ENCODE measurements at regions not wholly inside any gene's neighbourhood (a gene's known extent, or its start where the extent isn't known, plus 50 kb on each side); places are given as distances from the start of the nearest gene placed in this dataset.

- ATAC-seq, result no peak
- intact Hi-C loops (cut with DNase I), result no loop called here
These were observed 328.0 kb upstream of the XYLT1 start for GRCh38 chr16:17798716-17799115.

GRCh38 chr16:17793354-17793753 is 322.6 kb upstream of the XYLT1 start:
- no peak for ATAC-seq
- no peak for DNase-seq (ENCODE audit: missing footprints)
- intact Hi-C loops (cut with DNase I), result no loop called here

More at GRCh38 chr16:17798716-17799115, 328.0 kb upstream of the XYLT1 start:
- DNase-seq (ENCODE audit: missing footprints), result no peak

DNA sequence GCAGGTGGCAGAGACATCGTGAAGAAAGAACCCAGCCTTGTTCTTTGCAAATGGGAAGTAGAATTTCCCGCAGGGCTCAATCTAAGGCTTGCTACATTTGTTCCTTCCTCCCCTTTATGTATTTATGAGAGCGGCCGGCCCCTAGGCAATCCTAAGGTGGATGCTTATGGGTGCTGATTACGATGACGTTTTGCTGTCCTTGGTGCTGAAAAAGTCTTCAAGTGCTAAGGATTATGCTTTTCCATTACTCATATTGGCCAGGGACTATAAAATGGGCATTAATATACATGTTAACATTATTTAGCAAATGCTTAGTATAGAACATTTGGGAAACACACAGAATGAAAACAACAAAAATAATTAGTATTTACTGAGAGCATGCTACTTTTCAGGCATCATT is 313.3 kb upstream of the XYLT1 start:
- intact Hi-C loops (cut with DNase I), result no loop called here
- DNase-seq (ENCODE audit: missing footprints) (no peak), ATAC-seq (no peak)

- no peak for ATAC-seq
- no peak for DNase-seq (ENCODE audit: missing footprints)
- intact Hi-C loops (cut with DNase I), result no loop called here
These were observed 309.4 kb upstream of the XYLT1 start for GRCh38 chr16:17780181-17780580.

- no peak for ATAC-seq
- DNase-seq (ENCODE audit: missing footprints), result no peak
- intact Hi-C loops (cut with DNase I), result no loop called here
These were observed 306.7 kb upstream of the XYLT1 start for GRCh38 chr16:17777408-17777863.

- DNase-seq (ENCODE audit: missing footprints) (no peak), ATAC-seq (no peak)
- intact Hi-C loops (cut with DNase I), result no loop called here
These were observed 306.1 kb upstream of the XYLT1 start for GRCh38 chr16:17776888-17777287.

- intact Hi-C loops (cut with DNase I), result no loop called here
- DNase-seq (ENCODE audit: missing footprints), result no peak
- ATAC-seq, result no peak
These were observed 305.7 kb upstream of the XYLT1 start for GRCh38 chr16:17776465-17776864.

- intact Hi-C loops (cut with DNase I), result no loop called here
- no peak for DNase-seq (ENCODE audit: missing footprints)
- ATAC-seq, result no peak
These were observed 304.3 kb upstream of the XYLT1 start for GRCh38 chr16:17775061-17775460.

- DNase-seq (ENCODE audit: missing footprints), result no peak
- intact Hi-C loops (cut with DNase I), result no loop called here
- ATAC-seq, result no peak
These were observed 302.9 kb upstream of the XYLT1 start for GRCh38 chr16:17773698-17774101.

- DNase-seq (ENCODE audit: missing footprints) (no peak), ATAC-seq (no peak)
- intact Hi-C loops (cut with DNase I), result no loop called here
These were observed 299.3 kb upstream of the XYLT1 start for GRCh38 chr16:17770104-17770503.

GRCh38 chr16:17769065-17769464 is 298.3 kb upstream of the XYLT1 start:
- ATAC-seq, result no peak

GRCh38 chr16:17768257-17768656 is 297.5 kb upstream of the XYLT1 start:
- intact Hi-C loops (cut with DNase I), result no loop called here
- DNase-seq (ENCODE audit: missing footprints), result no peak
- no peak for ATAC-seq

More at GRCh38 chr16:17769065-17769464, 298.3 kb upstream of the XYLT1 start:
- DNase-seq (ENCODE audit: missing footprints), result no peak
- intact Hi-C loops (cut with DNase I), result no loop called here

DNA sequence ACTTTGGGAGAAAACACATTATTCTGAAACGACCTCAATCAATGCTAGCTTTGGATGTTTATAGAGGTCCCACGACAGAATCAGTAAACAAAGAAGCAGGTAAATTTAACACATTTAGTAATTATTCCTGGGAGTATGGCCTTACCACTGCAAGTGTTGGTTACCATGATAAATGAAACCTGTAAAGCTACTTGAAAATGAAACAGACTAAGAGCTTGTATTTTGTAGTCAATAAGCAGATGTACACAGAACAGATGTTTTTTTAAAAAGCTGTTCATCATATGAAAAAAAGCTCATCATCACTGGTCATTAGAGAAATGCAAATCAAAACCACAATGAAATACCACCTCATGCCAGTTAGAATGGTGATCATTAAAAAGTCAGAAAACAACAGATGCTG is 295.3 kb upstream of the XYLT1 start:
- no peak for ATAC-seq
- intact Hi-C loops (cut with DNase I), result no loop called here
- no peak for DNase-seq (ENCODE audit: missing footprints)

DNA sequence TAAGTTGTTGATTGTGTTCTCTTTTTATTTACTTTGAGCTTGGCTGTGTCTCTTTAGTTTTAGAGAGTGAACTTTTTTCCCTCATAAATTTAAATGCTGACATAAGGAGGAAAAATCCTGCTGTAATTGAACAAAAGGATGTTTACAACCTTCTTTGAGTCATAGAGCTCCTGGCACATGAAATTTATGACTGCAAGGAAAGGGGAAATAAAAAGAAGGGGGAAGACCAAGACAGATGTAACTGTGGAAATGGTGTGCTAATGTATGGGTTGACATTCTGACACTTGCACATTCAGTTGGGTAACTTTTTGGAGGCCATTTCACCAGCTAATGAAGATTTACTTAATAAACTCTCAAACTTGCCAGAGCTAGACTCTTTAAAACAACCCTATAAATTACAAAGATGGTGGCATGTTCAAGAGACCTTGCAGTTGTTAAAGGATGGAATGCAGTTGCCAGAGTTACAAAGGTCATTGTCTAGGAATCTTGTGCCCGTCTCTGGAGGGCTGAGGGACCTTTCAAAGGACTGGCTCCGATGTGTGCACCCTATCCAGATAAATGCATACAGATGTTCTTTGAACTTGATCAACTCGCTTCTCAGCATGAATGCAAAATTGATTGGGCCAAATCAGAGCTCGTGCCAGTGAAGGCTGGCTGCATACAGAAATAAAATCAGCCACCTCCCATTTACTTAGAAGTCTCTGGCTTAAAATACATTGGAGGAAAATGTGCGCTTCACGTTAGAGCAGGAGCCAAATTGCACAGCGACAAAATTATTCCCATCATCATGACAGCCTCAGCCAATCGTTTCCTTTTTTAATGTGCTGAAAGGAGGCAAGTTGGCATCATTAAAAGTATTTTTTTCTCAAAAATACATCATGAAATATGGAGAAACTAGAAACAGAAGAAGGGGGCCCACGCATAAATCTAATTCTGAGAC is 289.0 kb upstream of the XYLT1 start:
- intact Hi-C loops (cut with DNase I), result no loop called here
- ATAC-seq (no peak), DNase-seq (ENCODE audit: missing footprints) (no peak)

DNA sequence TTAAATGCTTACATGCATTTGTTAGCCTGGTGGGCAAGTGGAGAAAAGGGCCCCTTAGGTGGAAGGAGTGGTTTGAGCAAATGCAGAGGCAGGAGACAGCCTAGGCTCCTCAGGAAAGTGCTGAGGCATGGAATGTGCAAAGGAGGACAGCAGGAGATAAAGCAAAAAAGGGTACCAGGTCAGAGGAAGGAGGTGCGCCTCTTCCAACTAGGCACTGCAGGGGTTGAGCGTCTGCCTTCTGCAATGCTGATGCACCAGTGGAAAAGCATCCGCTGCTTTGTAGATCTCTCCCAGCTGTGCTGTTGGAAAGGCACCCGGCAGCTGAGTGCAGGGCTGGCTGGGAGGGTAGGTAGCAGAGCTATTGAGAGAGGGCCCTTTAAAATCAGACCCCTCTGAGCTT is 287.0 kb upstream of the XYLT1 start:
- intact Hi-C loops (cut with DNase I), result no loop called here
- ATAC-seq (no peak), DNase-seq (ENCODE audit: missing footprints) (no peak)

DNA sequence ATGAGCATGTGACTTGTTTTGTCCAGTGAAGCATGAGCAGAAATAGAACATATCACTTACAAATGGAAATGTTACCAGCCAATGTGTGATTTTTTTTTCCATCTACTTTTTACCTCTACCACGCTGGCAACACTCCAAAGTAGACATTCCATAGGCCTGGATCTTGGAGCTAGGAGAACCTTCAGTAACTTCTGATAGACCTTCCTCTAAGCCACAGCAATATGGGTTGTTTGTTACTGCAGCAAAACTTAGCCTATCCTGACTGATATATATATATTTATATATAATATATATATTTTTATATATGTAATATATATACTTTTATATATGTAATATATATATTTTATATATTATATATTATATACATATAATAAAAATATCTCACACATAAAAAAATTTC is 284.4 kb upstream of the XYLT1 start:
- intact Hi-C loops (cut with DNase I), result no loop called here
- ATAC-seq (no peak), DNase-seq (ENCODE audit: missing footprints) (no peak)

- no peak for DNase-seq (ENCODE audit: missing footprints)
- ATAC-seq, result no peak
- intact Hi-C loops (cut with DNase I), result no loop called here
These were observed 282.7 kb upstream of the XYLT1 start for GRCh38 chr16:17753434-17753833.

DNA sequence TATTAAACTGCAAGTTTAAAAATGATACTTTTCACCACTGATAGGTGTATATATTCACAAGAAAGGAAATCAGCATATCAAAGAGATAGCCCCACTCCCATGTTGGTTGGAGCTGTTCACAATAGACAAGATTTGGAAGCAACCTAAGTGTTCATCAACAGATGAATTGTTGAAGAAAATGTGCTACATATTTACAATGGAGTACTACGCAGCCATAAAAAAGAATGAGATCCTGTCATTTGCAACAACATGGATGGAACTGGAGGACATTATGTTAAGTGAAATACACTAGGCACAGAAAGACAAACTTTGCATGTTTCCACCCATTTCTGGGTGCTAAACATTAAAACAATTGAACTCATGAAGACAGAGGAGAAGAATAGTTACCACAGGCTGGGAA is 278.9 kb upstream of the XYLT1 start:
- no peak for DNase-seq (ENCODE audit: missing footprints)
- no peak for ATAC-seq
- intact Hi-C loops (cut with DNase I), result no loop called here

DNA sequence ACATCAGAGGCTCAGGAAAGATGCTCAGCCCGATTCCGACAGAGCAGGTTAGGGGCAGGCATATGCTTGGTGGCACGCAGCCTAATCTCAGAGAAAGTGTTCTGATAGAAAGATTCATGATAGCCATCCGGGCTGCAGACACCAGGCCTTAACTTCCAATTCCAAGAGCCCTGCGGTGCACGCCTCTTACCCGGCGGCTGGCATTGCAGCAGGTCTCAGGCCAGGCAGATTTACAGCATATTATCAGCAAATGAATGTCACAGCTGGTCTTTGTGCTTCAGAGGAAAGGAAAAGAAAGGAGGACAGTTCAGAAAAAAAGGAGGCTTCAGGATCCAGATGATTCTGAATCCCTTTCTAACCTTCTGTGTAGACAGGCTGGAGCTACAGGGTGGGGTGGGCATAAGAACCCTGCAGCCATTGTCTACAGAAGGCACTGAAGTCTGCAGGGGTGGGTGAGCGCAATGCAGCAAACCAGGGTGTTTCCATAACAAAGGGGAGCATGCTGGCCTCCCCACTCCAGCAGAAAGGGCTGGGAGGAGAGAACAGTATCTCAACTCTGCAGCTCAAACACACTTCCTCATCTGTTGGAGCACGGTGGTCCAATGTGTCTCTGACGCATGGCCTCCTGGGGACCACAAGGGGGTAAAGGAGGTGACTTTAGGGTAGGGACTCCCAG is 277.4 kb upstream of the XYLT1 start:
- intact Hi-C loops (cut with DNase I), result no loop called here
- no peak for DNase-seq (ENCODE audit: missing footprints)
- ATAC-seq, result no peak

GRCh38 chr16:17747081-17747756 is 276.5 kb upstream of the XYLT1 start:
- no peak for ATAC-seq
- intact Hi-C loops (cut with DNase I), result no loop called here
- no peak for DNase-seq (ENCODE audit: missing footprints)
